ENCODE measurements at regions not wholly inside any gene's neighbourhood (a gene's known extent, or its start where the extent isn't known, plus 50 kb on each side); places are given as distances from the start of the nearest gene placed in this dataset.

- TF ChIP-seq, protein P1, sequence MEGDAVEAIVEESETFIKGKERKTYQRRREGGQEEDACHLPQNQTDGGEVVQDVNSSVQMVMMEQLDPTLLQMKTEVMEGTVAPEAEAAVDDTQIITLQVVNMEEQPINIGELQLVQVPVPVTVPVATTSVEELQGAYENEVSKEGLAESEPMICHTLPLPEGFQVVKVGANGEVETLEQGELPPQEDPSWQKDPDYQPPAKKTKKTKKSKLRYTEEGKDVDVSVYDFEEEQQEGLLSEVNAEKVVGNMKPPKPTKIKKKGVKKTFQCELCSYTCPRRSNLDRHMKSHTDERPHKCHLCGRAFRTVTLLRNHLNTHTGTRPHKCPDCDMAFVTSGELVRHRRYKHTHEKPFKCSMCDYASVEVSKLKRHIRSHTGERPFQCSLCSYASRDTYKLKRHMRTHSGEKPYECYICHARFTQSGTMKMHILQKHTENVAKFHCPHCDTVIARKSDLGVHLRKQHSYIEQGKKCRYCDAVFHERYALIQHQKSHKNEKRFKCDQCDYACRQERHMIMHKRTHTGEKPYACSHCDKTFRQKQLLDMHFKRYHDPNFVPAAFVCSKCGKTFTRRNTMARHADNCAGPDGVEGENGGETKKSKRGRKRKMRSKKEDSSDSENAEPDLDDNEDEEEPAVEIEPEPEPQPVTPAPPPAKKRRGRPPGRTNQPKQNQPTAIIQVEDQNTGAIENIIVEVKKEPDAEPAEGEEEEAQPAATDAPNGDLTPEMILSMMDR (IDR thresholded peaks at IDR 0.05; ENCODE audit: extremely low read depth, low read depth, low read length): no peak
- no peak for DNase-seq (ENCODE audit: insufficient read length, low spot score, missing footprints)
- Histone ChIP-seq H3K9me3 (ENCODE audit: low read depth, low read length) (no peaks in the 10 kb centered on the region), H2AFZ (ENCODE audit: low read length) (no peak overlapping the region), H3K27me3 (ENCODE audit: insufficient read depth, low read length) (no peaks in the 10 kb centered on the region), H3K36me3 (ENCODE audit: insufficient read depth, low read length) (no peaks in the 10 kb centered on the region), H4K20me1 (ENCODE audit: insufficient read depth, low read length) (no peaks in the 10 kb centered on the region), H3K79me2 (ENCODE audit: insufficient read depth, low read length) (no peaks in the 10 kb centered on the region), H3K4me2 (ENCODE audit: insufficient read depth, low read length) (no peak overlapping the region), H3K4me1 (ENCODE audit: insufficient read depth, low read length) (no peaks in the 10 kb centered on the region), H3K27ac (ENCODE audit: low read depth, low read length) (no peak overlapping the region), H3K4me3 (ENCODE audit: insufficient read depth, low read length) (no peak overlapping the region)
Observed at GRCh38 chr4:135283934-135284333, 1082.3 kb upstream of the PABPC4L start.

DNA sequence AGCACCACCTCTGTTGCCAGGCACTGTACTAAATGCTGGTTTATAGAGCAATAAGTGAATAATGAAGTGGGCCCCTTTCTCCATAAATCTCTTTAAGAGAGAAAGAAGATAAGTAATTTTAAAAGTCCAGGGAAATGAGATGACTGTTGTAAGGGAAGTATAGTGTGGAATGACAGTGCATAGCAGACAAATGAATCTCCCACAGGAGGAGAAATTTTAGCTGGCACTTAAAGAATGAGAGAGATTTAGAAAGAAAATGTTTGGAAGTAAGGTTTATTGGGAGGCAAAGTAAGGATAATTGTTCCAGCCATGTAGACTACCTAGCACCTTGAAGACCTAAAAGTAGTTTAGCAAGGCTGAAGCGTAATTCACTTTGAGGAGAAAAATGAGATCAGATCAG lies 1081.1 kb upstream of the PABPC4L start:
- no peak for DNase-seq (ENCODE audit: insufficient read length, low spot score, missing footprints)
- peaks cover 2% of the 10 kb centered on the region for H3K4me1 ChIP-seq (ENCODE audit: insufficient read depth, low read length)
- no peak overlapping the region for H2AFZ ChIP-seq (ENCODE audit: low read length)

DNA sequence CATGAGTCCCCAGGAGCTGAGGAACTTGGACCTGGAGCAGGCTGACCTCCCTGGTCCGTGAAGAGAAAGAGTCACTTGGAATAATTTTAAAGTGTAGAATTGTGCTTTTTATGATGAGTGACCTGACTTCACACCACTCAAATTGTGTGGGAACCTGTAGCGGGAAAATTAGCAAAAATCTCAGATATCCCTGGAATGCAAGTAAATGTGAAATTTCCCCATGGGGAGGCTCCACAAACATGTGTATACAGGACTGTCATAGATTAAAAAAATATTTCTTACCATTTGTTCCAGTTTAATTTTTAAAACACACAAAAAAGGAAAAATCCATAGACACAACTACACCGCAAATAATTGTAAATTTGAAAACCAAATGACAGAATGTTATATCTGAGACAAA lies 1079.6 kb upstream of the PABPC4L start:
- peaks cover 11% of the 10 kb centered on the region for H3K4me1 ChIP-seq (ENCODE audit: insufficient read depth, low read length)
- TF ChIP-seq, protein P1 (IDR thresholded peaks at IDR 0.05; ENCODE audit: extremely low read depth, low read depth, low read length): no peak
- H3K36me3 ChIP-seq (ENCODE audit: insufficient read depth, low read length): no peaks in the 10 kb centered on the region
- no peak overlapping the region for H3K27ac ChIP-seq (ENCODE audit: low read depth, low read length)
- H3K9me3 ChIP-seq (ENCODE audit: low read depth, low read length): no peaks in the 10 kb centered on the region
- H3K27me3 ChIP-seq (ENCODE audit: insufficient read depth, low read length): no peaks in the 10 kb centered on the region
- no peaks in the 10 kb centered on the region for H3K79me2 ChIP-seq (ENCODE audit: insufficient read depth, low read length)
- no peak overlapping the region for H3K4me3 ChIP-seq (ENCODE audit: insufficient read depth, low read length)
- DNase-seq (ENCODE audit: insufficient read length, low spot score, missing footprints): no peak
- no peaks in the 10 kb centered on the region for H4K20me1 ChIP-seq (ENCODE audit: insufficient read depth, low read length)
- H3K4me2 ChIP-seq (ENCODE audit: insufficient read depth, low read length): no peak overlapping the region
- no peak overlapping the region for H2AFZ ChIP-seq (ENCODE audit: low read length)

More for the DNA sequence above, 1081.1 kb upstream of the PABPC4L start:
- Histone ChIP-seq H3K4me2 (ENCODE audit: insufficient read depth, low read length) (no peak overlapping the region), H3K36me3 (ENCODE audit: insufficient read depth, low read length) (no peaks in the 10 kb centered on the region), H3K4me3 (ENCODE audit: insufficient read depth, low read length) (no peak overlapping the region), H3K27ac (ENCODE audit: low read depth, low read length) (no peak overlapping the region), H3K79me2 (ENCODE audit: insufficient read depth, low read length) (no peaks in the 10 kb centered on the region), H3K27me3 (ENCODE audit: insufficient read depth, low read length) (no peaks in the 10 kb centered on the region), H4K20me1 (ENCODE audit: insufficient read depth, low read length) (no peaks in the 10 kb centered on the region), H3K9me3 (ENCODE audit: low read depth, low read length) (no peaks in the 10 kb centered on the region)
- TF ChIP-seq, protein P1 (IDR thresholded peaks at IDR 0.05; ENCODE audit: extremely low read depth, low read depth, low read length): no peak

- Histone ChIP-seq H3K36me3 (ENCODE audit: insufficient read depth, low read length) (no peaks in the 10 kb centered on the region), H3K9me3 (ENCODE audit: low read depth, low read length) (no peaks in the 10 kb centered on the region), H4K20me1 (ENCODE audit: insufficient read depth, low read length) (no peaks in the 10 kb centered on the region), H3K4me3 (ENCODE audit: insufficient read depth, low read length) (no peak overlapping the region), H3K4me2 (ENCODE audit: insufficient read depth, low read length) (peak overlapping the region; percentile 43), H3K4me1 (ENCODE audit: insufficient read depth, low read length) (peaks cover 11% of the 10 kb centered on the region), H3K27me3 (ENCODE audit: insufficient read depth, low read length) (no peaks in the 10 kb centered on the region), H3K79me2 (ENCODE audit: insufficient read depth, low read length) (no peaks in the 10 kb centered on the region), H2AFZ (ENCODE audit: low read length) (no peak overlapping the region), H3K27ac (ENCODE audit: low read depth, low read length) (no peak overlapping the region)
- no peak for DNase-seq (ENCODE audit: insufficient read length, low spot score, missing footprints)
- TF ChIP-seq, protein P1 (IDR thresholded peaks at IDR 0.05; ENCODE audit: extremely low read depth, low read depth, low read length): no peak
Observed at GRCh38 chr4:135277980-135278315, 1076.4 kb upstream of the PABPC4L start.

Data from osteoblast (primary cell).